H9 (cell line): ENCODE measurements at regions not wholly inside any gene's neighbourhood (a gene's known extent, or its start where the extent isn't known, plus 50 kb on each side); places are given as distances from the start of the nearest gene placed in this dataset.

Source experiments
- DNase-seq: peaks from one replicate; pipeline ENCODE4 v3.0.0-alpha.2; 2017
- H2AFZ ChIP-seq: one replicate; pipeline ENCODE4 v1.6.1; 2013; ENCODE audit warnings: mild to moderate bottlenecking, low read length, control low read depth, moderate library complexity
- H2AK5ac ChIP-seq: 2 replicates; pipeline ENCODE4 v1.6.1; 2013; ENCODE audit warnings: low read length, control low read depth, mixed read lengths; ENCODE audit not compliant: insufficient read length
- H2BK120ac ChIP-seq: one replicate; pipeline ENCODE4 v1.6.1; 2013; ENCODE audit warnings: low read depth, mild to moderate bottlenecking, low read length, control low read depth, inconsistent platforms; ENCODE audit not compliant: poor library complexity, severe bottlenecking
- H2BK12ac ChIP-seq: 2 replicates; pipeline ENCODE4 v1.6.1; 2013; ENCODE audit warnings: low read length, control low read depth, mixed read lengths, low read depth; ENCODE audit not compliant: insufficient read length
- H2BK15ac ChIP-seq: 2 replicates; pipeline ENCODE4 v1.6.1; 2013; ENCODE audit warnings: low read depth, low read length, control low read depth
- H2BK20ac ChIP-seq: one replicate; pipeline ENCODE4 v1.6.1; 2013; ENCODE audit warnings: low read depth, mild to moderate bottlenecking, low read length, control low read depth, inconsistent platforms; ENCODE audit not compliant: poor library complexity, severe bottlenecking
- H2BK5ac ChIP-seq: 2 replicates; pipeline ENCODE4 v1.6.1; 2013; ENCODE audit warnings: low read length, control low read depth, mixed read lengths; ENCODE audit not compliant: insufficient read length
- H3K14ac ChIP-seq: 2 replicates; pipeline ENCODE4 v1.6.1; 2013; ENCODE audit warnings: low read length, control low read depth; ENCODE audit not compliant: insufficient read depth
- H3K18ac ChIP-seq: 2 replicates; pipeline ENCODE4 v1.6.1; 2013; ENCODE audit warnings: low read depth, mild to moderate bottlenecking, mixed read lengths, low read length, control low read depth; ENCODE audit not compliant: insufficient read length
- H3K23ac ChIP-seq: 2 replicates; pipeline ENCODE4 v1.6.1; 2013; ENCODE audit warnings: low read length, control low read depth, mixed read lengths, low read depth; ENCODE audit not compliant: insufficient read length
- H3K23me2 ChIP-seq: 2 replicates; pipeline ENCODE4 v1.6.1; 2013; ENCODE audit warnings: low read depth, mild to moderate bottlenecking, mixed read lengths, low read length, control low read depth; ENCODE audit not compliant: insufficient read length, poor library complexity, severe bottlenecking
- H3K27ac ChIP-seq: 2 replicates; pipeline ENCODE4 v1.5.1; 2013; ENCODE audit warnings: low read length, control low read depth, mixed read lengths, low read depth; ENCODE audit not compliant: insufficient read length
- H3K27me3 ChIP-seq: 2 replicates; pipeline ENCODE4 v1.6.1; 2013; ENCODE audit warnings: low read length, control low read depth, inconsistent platforms; ENCODE audit not compliant: insufficient read depth
- H3K4ac ChIP-seq: 2 replicates; pipeline ENCODE4 v1.6.1; 2013; ENCODE audit warnings: low read depth, mild to moderate bottlenecking, control low read depth, inconsistent platforms, low read length, moderate library complexity
- H3K4me1 ChIP-seq: 2 replicates; pipeline ENCODE4 v1.6.1; 2013; ENCODE audit warnings: low read length, control low read depth, inconsistent platforms; ENCODE audit not compliant: insufficient read depth
- H3K4me2 ChIP-seq: 2 replicates; pipeline ENCODE4 v1.6.1; 2013; ENCODE audit warnings: low read length, control low read depth, mixed read lengths; ENCODE audit not compliant: insufficient read length, insufficient read depth
- H3K56ac ChIP-seq: 2 replicates; pipeline ENCODE4 v1.6.1; 2013; ENCODE audit warnings: low read depth, mild to moderate bottlenecking, mixed read lengths, low read length, control low read depth; ENCODE audit not compliant: insufficient read length
- H3K79me1 ChIP-seq: 2 replicates; pipeline ENCODE4 v1.6.1; 2013; ENCODE audit warnings: low read depth, mild to moderate bottlenecking, moderate library complexity, low read length, control low read depth, inconsistent platforms; ENCODE audit not compliant: insufficient read depth, poor library complexity, severe bottlenecking
- H3K79me2 ChIP-seq: 2 replicates; pipeline ENCODE4 v1.6.1; 2013; ENCODE audit warnings: low read length, control low read depth, inconsistent platforms; ENCODE audit not compliant: insufficient read depth
- H3K9ac ChIP-seq: 2 replicates; pipeline ENCODE4 v1.6.1; 2013; ENCODE audit warnings: low read length, control low read depth, mixed read lengths; ENCODE audit not compliant: insufficient read length; ENCODE audit errors: extremely low read depth
- H3K9me3 ChIP-seq: one replicate; pipeline ENCODE4 v1.6.1; 2013; ENCODE audit warnings: low read depth, low read length, inconsistent platforms; ENCODE audit not compliant: control insufficient read depth
- H3T11ph ChIP-seq: one replicate; pipeline ENCODE4 v1.6.1; 2013; ENCODE audit warnings: mild to moderate bottlenecking, low read length, control low read depth, inconsistent platforms
- H4K20me1 ChIP-seq: one replicate; pipeline ENCODE4 v1.6.1; 2013; ENCODE audit not compliant: control insufficient read depth, insufficient read length, insufficient read depth
- H4K5ac ChIP-seq: 2 replicates; pipeline ENCODE4 v1.6.1; 2013; ENCODE audit warnings: low read depth, mild to moderate bottlenecking, mixed read lengths, low read length, control low read depth; ENCODE audit not compliant: insufficient read length
- H4K8ac ChIP-seq: replicated peaks from 2 replicates; pipeline ENCODE4 v1.6.1; 2013; ENCODE audit warnings: low read length, control low read depth, mixed read lengths, low read depth; ENCODE audit not compliant: insufficient read length
- H4K91ac ChIP-seq: 2 replicates; pipeline ENCODE4 v1.6.1; 2013; ENCODE audit warnings: low read depth, mild to moderate bottlenecking, moderate library complexity, mixed read lengths, low read length, control low read depth; ENCODE audit not compliant: insufficient read length
- H3K27ac Mint-ChIP-seq, 3 experiments: 2 replicates in 2 of 3; 3 replicates in 1 of 3; pipeline ENCODE4 v1.8.0; 2020 to 2021; ENCODE audit warnings: mixed read lengths in 3 of 3, mild to moderate bottlenecking in 1 of 3, moderate library complexity in 1 of 3
- H3K27me3 Mint-ChIP-seq: 2 replicates; pipeline ENCODE4 v1.8.0; 2021; ENCODE audit warnings: low read depth, mild to moderate bottlenecking, moderate library complexity, mixed read lengths
- H3K36me3 Mint-ChIP-seq, 3 experiments: 2 replicates in 2 of 3; 3 replicates in 1 of 3; pipeline ENCODE4 v1.8.0; 2020 to 2021; ENCODE audit warnings: low read depth in 3 of 3, mixed read lengths in 3 of 3; ENCODE audit not compliant: insufficient read depth in 1 of 3
- H3K4me1 Mint-ChIP-seq, 2 experiments: 2 replicates each; pipeline ENCODE4 v1.8.0; 2020; ENCODE audit warnings: mixed read lengths in 2 of 2
- H3K4me3 Mint-ChIP-seq, 2 experiments: 2 replicates in 1 of 2; 3 replicates in 1 of 2; pipeline ENCODE4 v1.8.0; 2020 to 2021; ENCODE audit warnings: mild to moderate bottlenecking in 2 of 2, mixed read lengths in 2 of 2, moderate library complexity in 1 of 2
- H3K9me3 Mint-ChIP-seq, 2 experiments: 2 replicates in 1 of 2; 3 replicates in 1 of 2; pipeline ENCODE4 v1.8.0; 2020; ENCODE audit warnings: mild to moderate bottlenecking in 2 of 2, mixed read lengths in 2 of 2, moderate library complexity in 1 of 2
- CTCF ChIP-seq: fragments of 200-600 bp; sonication (generic); conservative IDR thresholded peaks from 3 replicates; pipeline ENCODE4 v1.8.0; 2021; ENCODE audit warnings: antibody characterized with exemption, mild to moderate bottlenecking
- WGBS: extraction: QIAGEN DNeasy Blood & Tissue Kit; methylation state at CpG from one replicate; pipeline ENCODE4 v1.1.7; 2013; ENCODE audit warnings: missing lambda C conversion rate, low lambda C conversion rate, mixed read lengths; ENCODE audit not compliant: insufficient read length; ENCODE audit errors: extremely low coverage; 5-methylcytosine and 5-hydroxymethylcytosine counted together

GRCh38 chr1:187460093-187460492 lies 631.3 kb downstream of the PLA2G4A start:
- Histone ChIP-seq H3K9me3 (no peaks in the 10 kb centered on the region), H4K20me1 (no peaks in the 10 kb centered on the region), H4K5ac (no peak overlapping the region), H4K8ac (no peak overlapping the region), H3K79me2 (no peaks in the 10 kb centered on the region), H3K4me2 (no peak overlapping the region), H3K79me1 (no peaks in the 10 kb centered on the region), H3K4ac (no peak overlapping the region), H2BK15ac (no peak overlapping the region), H3K56ac (no peak overlapping the region), H2BK5ac (no peak overlapping the region), H2BK20ac (no peak overlapping the region), H3K27me3 (no peaks in the 10 kb centered on the region), H2AFZ (no peak overlapping the region), H3K9ac (no peak overlapping the region), H3K27ac (no peak overlapping the region), H4K91ac (no peak overlapping the region), H2BK12ac (no peak overlapping the region), H3K4me1 (no peaks in the 10 kb centered on the region), H2BK120ac (no peak overlapping the region), H3K18ac (no peak overlapping the region), H3T11ph (no peak overlapping the region), H3K23me2 (no peaks in the 10 kb centered on the region), H3K14ac (no peak overlapping the region), H2AK5ac (no peak overlapping the region), H3K23ac (no peak overlapping the region)
- Mint-ChIP-seq H3K4me3 (no peak overlapping the region), H3K27ac (no peak overlapping the region), H3K36me3 (peaks cover 0 to 9% (median 3%) of the 10 kb centered on the region in 3 experiments; a peak in 4 of 7 replicates), H3K27me3 (no peaks in the 10 kb centered on the region), H3K4me1 (peaks cover 4 to 9% of the 10 kb centered on the region in 2 experiments; a peak in 3 of 4 replicates), H3K9me3 (peaks cover 0 to 6% of the 10 kb centered on the region in 2 experiments; a peak in 4 of 5 replicates)
- DNase-seq: no peak
- WGBS: no CpG with 5 or more reads among the region's 3 CpGs
- no peak for TF ChIP-seq CTCF
